Activated CD4-positive, alpha-beta T cell treated with anti-CD3 and anti-CD28 coated beads, Interleukin-2, amount 50 U/mL, for 48 hours (primary cell): ENCODE measurements at regions not wholly inside any gene's neighbourhood (a gene's known extent, or its start where the extent isn't known, plus 50 kb on each side); places are given as distances from the start of the nearest gene placed in this dataset.
"Not testable (repeated sequence)": the region's sequence is repeated elsewhere in the genome, so short reads cannot be mapped to it uniquely, and the experiment has no call there.

Experiments
- DNase-seq, 2 experiments: peaks; one replicate each; pipeline ENCODE4 v3.0.0-alpha.2; 2020

- DNase-seq, result no peak
Measured at GRCh38 chr6:154638369-154638768, 94.8 kb upstream of the SCAF8 start.

GRCh38 chr6:154639196-154639595 lies 94.0 kb upstream of the SCAF8 start:
- DNase-seq, result not testable (repeated sequence)

- DNase-seq, result no peak
Measured at GRCh38 chr6:154648188-154648887, 84.9 kb upstream of the SCAF8 start.

GRCh38 chr6:154648888-154649205 lies 84.4 kb upstream of the SCAF8 start:
- no peak for DNase-seq

GRCh38 chr6:154649721-154650120 lies 83.5 kb upstream of the SCAF8 start:
- no peak for DNase-seq

- DNase-seq, result no peak
Measured at GRCh38 chr6:154650351-154650750, 82.9 kb upstream of the SCAF8 start.

GRCh38 chr6:154651656-154652055 lies 81.6 kb upstream of the SCAF8 start:
- no peak for DNase-seq

- DNase-seq, result no peak
Measured at GRCh38 chr6:154653385-154653784, 79.8 kb upstream of the SCAF8 start.

- DNase-seq, result no peak
Measured at GRCh38 chr6:154653853-154654252, 79.4 kb upstream of the SCAF8 start.

- DNase-seq, result no peak
Measured at GRCh38 chr6:154656660-154657059, 76.6 kb upstream of the SCAF8 start.

GRCh38 chr6:154661768-154662167 lies 71.4 kb upstream of the SCAF8 start:
- DNase-seq, result no peak

- no peak for DNase-seq
Measured at GRCh38 chr6:154664287-154664686, 68.9 kb upstream of the SCAF8 start.

GRCh38 chr6:154668156-154668555 lies 65.1 kb upstream of the SCAF8 start:
- DNase-seq, result no peak

GRCh38 chr6:154672086-154672485 lies 61.1 kb upstream of the SCAF8 start:
- no peak for DNase-seq

GRCh38 chr6:154673919-154674318 lies 59.3 kb upstream of the SCAF8 start:
- DNase-seq, result no peak

- peak; percentile 85 to 90 for DNase-seq
Measured at GRCh38 chr6:154675602-154676088, 57.6 kb upstream of the SCAF8 start.

GRCh38 chr6:154682633-154683125 lies 50.5 kb upstream of the SCAF8 start:
- DNase-seq, result no peak
